Stimulated activated CD4-positive, alpha-beta T cell treated with anti-CD3 and anti-CD28 coated beads, Interleukin-1b, Interleukin-23, amount 100 ng/mL, for 1 hour (primary cell): ENCODE measurements at regions not wholly inside any gene's neighbourhood (a gene's known extent, or its start where the extent isn't known, plus 50 kb on each side); places are given as distances from the start of the nearest gene placed in this dataset.
"Not testable (repeated sequence)": the region's sequence is repeated elsewhere in the genome, so short reads cannot be mapped to it uniquely, and the experiment has no call there.

Source experiments
- DNase-seq, 2 donors: peaks; one replicate each; pipeline ENCODE4 v3.0.0-alpha.2; 2020; ENCODE audit warnings: low read depth in 2 of 2

DNA sequence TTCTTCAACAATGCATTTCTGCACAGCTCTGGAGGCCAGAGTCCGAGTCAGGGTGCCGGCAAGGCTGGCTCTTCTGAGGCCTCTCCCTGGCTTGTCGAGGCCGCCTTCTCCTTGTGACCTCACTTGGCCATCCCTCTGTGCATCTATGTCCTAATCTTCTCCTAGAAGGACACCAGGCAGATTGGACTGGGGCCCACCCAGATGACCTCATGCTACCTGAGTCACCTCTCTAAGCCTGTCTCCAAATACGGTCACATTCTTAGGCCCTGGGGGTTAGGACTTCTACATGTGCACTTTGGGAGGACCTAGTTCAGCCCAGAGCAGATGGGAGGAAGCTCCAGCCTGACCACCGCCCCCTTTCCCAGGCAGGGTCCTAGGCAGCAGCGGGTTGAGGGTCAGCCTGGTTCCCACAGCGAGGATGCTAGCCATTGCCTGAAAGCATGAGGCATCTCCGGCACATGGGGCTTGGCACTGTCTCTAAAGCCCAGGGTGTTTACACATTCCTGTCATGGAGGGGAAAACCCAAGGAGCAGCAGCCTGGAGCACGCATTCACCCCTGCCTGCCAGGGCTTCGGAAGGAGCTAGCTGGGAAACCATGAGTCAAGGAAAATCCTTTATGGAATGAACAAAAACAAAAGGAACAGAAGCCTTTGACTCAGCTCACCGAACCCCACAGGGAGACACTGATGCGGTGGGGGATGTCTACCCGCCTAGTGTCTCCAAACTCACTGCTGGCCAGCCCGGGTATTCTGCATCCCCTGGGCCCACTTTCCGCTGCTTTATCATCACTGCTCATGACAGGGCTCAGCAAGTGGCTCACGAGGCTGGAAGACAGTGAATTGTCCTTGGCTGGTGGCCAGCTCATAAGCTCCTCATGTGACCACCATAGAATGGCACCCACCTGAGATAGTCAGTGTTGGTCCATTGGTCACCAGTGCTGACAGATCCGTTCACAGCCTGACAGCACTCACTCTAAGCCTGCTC lies 140.2 kb upstream of the ZNF469 start:
- not testable (repeated sequence) for DNase-seq

DNA sequence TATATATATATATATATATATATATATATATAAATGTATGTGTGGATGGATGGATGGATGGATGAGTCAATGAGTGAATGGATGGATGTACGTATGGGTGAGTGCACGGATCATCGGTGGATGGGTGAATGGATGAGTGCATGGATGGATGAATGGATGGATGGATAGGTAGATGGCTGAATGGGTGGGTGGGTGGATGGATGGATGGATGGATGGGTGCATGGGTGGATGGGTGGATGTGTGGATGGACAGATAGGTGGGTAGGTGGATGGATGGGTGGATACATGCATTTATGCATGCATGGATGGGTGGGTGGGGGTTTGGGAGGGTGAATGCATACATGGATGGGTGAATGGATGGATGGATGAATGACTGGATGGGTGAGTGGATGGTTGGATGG lies 138.8 kb upstream of the ZNF469 start:
- DNase-seq = not testable (repeated sequence)

DNA sequence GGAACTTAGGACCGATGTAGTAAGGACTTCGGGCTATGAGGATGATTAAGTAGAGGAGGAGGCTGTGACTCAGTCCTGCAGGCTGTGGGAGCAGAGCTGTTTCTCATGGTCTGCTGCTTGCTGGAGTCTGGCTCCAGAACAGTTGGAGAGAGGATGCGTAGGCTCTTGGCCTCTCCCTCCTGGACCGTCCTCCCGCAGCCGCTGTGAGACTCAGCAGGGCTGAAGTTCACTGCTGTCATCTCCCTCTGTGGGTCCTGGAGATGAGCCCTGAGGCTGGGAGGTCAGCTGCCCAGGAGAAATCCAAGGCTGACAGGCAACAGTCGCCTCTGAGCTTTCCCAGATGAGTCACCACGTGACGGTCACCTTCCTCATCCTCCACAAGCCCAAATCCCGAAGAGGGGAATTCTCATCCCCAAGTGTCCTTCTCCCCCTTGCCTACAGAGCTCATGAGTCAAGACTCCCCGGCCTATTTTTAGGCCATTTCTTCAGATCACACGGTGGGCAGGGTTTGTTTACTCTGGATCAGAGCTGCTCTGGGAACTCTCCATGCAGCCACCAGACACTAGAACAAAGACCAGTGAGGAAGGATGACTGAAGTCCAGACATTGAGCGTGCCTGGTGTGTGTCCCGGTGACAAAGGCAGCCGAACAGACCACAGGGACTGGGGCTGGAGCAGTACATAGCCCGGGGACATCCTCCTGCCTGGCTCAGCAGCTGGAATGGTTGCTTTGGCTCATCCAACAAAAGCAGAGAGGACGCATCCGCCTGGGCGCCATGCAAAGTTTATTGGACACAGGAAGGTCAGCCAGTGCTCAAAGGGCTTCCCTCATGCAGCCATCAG lies 137.3 kb upstream of the ZNF469 start:
- not testable (repeated sequence) for DNase-seq

DNA sequence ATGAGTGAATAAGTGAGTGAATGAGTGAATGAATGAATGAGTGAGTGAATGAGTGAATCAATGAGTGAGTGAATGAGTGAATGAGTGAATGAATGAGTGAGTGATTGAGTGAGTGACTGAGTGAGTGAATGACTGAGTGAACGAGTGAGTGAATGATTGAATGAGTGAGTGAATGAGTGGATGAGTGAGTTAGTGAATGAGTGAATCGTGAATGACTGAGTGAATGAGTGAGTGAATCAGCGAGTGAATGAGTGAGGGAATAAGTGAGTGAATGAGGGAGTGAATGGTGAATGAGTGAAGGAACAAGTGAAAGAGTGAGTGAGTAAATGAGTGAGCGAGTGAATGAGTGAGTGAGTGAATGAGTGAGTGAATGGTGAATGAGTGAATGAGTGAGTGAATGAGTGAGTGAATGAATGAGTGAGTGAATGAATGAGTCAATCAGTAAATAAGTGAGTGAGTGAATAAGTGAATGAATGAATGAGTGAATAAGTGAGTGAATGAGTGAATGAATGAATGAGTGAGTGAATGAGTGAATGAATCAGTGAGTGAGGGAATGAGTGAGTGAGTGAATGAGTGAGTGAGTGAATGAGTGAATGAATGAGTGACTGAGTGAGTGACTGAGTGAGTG lies 135.7 kb upstream of the ZNF469 start:
- DNase-seq = not testable (repeated sequence)

DNA sequence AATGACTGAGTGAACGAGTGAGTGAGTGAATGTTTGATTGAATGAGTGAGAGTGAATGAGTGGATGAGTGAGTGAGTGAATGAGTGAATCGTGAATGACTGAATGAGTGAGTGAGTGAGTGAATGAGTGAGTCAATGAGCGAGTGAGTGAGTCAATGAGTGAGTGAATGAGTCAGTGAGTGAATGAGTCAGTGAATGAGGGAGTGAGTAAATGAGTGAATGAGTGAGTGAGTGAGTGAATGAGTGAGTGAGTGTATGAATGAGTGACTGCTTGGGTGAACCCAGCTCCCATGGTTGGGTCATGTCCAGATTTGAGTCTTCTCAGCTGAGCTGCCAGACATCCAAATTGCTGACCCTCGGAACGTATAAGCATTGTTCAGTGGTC lies 135.2 kb upstream of the ZNF469 start:
- DNase-seq = not testable (repeated sequence)

DNA sequence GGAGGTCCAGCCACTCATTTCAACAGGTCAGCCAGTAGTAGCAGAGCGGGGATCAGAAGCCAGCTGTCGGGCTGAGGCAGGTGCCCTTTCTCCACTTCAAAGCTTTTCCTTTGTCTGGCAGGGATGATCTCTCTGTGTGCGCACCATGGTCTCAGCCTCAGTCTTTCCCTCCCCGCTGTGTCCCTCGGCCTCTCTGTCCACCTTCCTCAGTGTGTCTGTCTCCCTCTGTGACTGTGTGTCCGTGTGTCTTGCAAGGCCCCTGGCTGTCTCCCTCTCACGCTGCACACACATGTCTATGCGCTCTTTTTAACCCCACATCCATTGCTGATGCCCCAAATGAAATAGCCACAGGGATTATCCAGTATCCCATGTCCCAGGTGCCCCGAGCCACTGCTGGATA lies 134.0 kb upstream of the ZNF469 start:
- not testable (repeated sequence) for DNase-seq

DNA sequence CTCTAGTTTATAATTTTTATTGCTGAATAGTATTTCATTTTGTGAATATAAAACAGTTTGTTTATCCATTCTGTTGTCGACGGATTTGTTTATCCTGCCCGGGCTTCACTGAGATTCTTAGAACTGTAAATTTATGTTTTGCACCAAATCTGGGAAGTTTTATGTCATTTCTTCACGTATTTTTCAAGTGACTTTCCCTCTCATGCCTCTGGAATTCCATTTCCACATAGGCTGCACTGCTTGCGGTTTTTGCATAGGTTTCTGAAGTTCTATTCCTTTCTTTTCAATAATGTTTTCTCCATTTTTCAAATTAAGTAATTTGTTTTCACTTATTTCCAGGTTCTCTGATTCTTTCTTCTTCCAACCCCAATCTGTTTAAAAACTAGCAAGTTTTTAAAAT lies 132.4 kb upstream of the ZNF469 start:
- not testable (repeated sequence) for DNase-seq

DNA sequence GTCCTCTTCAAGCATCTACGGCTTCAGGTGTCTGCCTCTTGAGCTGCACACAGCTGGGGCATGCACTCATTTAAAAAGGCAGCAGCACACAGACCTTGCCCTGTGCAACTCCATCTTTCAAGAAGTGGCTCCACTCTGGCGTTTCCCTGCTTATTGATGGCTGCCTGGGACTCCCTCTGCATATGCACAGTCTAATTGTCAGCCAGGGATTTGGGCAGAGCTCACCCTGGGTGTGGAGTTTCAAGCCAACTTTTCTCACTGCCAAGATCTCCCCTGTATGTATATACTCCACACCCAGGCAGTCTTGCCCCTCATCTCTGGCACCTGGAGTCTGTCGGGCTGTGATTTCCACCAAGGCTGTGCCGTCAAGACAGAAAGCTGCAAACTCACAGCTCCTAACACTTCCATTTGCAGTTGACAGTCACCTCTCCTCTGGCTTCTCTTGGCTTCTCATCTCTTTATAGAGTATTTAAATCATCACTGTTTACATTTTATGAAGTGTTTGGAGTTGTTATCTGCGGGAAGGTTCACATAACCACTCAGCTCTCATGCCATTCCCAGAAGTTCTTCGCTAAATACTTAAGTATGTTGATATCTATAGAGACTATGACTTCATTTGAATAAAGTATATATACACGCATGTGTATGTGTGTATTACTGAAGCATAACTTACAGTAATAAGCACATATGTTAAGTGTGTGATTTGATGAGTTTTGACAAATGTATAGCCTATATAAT lies 130.5 kb upstream of the ZNF469 start:
- DNase-seq = not testable (repeated sequence)

DNA sequence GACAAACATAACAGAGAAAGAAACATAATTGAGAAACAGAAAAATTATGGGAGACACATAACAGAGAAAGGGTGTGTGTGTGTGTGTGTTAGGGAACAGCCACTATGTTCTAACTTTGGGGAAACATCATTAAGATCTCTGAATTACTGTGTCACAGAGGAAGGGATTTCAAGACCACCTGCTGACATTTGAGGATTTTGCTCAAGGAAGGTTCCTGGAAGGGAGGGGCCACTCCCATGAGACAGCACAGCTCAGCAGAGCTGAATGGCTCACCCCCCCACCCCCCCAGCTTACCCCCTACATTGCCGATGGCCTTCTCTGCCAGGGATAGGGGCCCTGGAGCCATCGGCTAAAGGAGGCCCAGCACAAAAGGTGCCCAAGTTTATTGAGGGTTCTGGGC lies 124.6 kb upstream of the ZNF469 start:
- DNase-seq = not testable (repeated sequence)

DNA sequence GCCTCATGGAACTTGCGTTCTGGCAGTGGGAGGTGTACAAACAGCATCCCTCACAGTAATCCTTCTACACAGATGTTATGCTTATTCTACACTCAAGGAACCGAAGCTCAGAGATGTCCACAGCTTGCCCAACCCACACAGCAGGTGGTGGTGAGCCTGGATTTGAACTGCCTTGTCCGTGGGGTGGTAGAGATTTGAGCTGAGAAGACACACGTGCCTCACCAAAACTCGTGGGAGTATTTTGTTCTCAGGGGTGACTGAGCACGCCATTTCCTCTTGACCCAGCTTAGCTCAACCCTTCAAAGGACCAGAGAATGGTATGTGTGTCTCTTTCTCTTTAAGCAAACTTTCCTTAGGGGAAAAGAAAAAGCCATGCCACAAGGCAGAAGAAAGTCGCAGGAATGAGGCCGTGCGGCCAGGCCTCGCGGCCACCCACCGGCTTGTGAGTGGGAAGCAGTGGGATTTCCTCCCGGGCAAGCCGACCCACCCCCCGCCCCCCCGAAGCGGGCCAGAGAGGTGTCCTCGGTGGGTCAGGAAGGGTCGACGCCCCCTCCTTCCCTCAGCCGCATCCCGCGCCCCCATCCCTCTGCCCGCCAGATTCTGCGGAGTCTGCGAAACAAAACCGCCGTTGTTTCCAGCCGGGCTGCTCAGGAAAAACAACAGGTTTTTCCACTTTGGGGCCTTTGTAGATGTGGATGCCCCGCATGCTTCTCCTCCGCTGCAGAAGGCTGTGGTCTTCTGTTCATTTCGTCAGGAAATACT lies 123.8 kb upstream of the ZNF469 start:
- DNase-seq = not testable (repeated sequence)

DNA sequence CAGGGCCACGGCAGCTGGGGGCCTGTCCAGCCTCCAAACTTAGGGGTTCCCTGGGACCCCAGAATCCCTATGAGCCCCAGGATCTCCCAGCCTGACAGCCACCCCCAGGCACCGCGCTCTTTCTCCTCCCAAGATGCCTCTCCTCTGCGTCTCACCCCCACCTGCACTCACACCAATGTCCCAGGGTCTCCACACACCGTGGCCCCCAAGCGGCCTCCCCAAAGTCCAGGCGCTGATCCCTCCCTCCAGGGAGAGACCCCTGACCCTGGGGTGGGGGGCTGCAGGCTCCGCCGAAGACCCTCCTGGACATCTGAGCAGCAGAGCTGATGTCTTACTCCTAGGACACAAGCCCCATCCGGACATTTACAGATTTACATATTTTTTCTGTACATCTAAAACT lies 123.2 kb upstream of the ZNF469 start:
- not testable (repeated sequence) for DNase-seq

DNA sequence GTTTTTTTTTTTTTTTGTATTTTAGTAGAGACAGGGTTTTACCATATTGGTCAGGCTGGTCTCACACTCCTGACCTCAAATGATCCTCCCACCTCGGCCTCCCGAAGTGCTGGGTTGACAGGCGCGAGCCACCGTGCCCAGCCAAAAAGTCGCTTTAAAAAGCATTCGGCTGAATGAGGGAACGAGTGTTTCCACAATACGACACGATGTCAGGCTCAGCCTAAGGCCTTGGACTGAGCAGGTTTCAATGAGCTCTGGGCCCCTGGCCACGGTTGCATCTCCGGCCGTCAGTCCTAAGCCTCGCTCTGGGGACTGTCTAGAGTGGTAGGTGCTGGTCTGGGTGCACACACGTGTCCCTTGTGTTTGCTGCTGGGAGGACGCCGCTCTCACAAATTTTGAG lies 122.6 kb upstream of the ZNF469 start:
- DNase-seq = not testable (repeated sequence)

DNA sequence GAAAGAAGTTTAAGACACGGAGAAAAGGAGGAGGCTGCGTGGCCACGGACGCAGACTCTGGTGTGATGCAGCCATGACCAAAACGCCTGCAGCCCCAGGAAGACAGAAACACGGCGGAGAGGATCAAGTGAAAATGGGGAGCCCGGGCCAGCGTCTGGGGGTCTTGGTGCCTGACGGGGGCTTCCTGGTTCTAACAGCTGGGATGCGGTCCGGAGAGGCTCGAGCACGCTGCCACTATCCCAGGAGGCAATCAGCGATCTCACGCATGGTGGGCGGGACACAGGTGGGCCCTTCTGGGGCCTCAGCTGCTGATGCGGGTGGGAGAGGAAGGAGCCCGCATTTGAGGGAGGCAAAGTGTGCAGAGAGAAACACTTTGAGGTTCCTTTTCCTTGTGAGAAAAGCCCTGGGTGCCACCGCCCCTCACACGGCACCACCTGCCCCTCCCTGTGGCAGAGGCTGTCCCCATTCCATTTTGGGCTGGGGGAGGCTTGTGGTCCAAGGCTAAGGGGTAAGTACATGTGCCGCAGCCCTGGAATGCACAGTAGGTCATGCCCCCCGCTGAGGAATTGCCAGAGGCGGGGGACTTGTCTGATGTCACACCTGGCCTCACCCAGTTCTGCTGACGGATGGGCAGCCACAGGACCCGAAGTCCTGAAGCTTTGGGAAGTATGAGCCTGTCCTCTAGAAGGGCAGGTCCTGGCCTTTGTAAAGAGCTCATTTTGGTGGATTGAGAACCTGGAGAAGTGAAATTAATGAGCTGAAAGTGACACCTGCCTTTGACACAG lies 121.7 kb upstream of the ZNF469 start:
- not testable (repeated sequence) for DNase-seq

DNA sequence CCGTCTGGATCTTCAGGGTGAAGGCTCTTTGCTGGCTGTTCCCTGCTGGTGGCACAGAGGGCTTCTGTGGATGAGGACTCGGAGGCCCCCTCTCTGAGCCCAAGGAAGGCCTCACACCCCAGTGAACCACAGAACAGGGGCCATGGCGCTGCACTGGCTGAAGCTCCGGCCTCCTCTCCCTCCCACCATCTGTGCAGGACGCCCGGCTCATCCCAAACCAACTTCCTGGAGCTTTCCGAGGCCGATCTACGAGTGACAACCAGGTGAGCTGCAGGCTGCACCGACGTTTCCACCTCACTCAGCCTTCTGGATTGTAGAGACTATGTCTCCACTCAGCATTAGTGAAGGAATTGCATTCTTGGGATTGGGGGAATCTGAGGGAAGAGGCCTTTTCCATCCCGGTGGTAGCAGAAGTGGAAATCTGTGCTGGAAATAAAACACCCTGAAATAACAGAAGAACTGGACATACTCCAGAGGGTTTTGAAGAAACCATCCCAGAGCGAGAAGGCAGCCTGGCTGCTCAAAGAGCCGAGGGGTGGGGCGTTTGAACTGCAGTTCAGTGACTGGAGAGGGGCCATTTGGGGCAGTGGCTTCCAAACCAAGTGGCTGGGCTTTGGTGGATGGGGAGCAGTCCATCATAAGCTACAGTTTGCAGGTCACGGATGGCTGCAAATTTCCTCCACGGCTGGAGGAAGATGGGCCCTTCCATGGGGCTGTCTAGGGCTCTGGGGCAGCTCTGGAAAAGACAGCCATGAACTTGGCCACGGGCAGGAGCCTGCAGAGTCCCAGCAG lies 120.7 kb upstream of the ZNF469 start:
- not testable (repeated sequence) for DNase-seq

DNA sequence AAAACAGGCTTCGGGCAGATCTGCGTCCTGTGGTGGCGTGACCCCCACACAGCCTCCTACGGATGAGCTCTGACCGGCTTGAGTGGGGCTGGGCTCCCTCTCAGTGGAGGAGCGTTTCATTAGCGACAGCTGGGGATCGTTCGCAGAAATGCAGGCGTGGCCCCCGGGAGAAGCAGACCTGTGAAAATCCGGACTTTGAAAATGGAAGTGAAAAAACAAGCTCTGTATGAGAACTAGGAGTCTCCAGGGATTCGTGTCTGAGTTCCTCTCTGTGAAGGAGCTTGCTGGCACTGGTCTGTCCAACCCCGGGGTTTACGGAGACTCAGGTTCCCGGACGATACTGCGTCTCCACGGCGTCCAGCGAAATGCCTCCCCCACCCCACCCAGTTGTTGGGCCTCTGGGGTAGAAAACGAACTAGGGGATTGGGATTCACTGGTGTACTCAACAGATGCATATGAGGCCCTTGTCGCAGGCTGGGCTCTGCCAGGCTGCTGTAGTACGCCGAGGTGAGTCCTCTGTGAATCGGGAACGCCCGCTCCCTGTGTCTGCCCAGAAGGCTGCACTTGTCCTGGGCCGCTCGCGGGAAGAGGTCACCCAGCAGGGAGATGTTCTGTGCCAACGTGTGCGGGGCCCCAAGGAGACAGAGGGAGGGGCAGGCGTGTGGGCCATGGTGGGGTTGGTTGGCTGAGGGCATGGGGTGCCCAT lies 119.7 kb upstream of the ZNF469 start:
- DNase-seq = not testable (repeated sequence)

DNA sequence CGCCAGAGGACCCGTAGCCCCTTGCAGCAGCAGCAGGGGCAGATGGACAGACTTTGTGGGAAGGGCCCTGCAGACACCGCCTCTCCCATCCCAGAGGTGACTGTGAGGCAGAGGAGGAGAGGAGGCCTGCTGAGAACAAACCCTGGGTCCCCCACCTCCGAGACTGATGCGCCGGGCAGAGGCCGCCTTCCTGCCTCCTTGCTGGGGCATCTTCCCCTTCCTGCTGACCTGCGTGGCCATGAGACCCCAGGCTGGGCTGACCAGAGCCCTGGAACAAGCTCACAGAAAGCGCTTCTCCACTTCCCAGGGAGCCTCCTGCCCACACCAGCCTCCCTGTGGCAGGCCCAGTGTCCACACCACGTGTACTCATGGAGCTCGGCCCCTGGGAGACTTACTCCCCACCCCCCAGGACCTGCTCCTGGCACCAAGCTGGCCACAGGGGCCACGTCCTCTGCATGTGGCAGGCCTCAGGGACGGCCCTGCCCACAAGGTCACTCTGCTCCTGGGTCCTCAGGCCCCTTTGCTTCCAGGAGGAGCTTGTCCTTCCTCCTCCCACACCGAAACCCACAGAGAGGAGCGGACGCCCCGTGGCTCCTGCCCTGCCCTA lies 119.0 kb upstream of the ZNF469 start:
- not testable (repeated sequence) for DNase-seq

DNA sequence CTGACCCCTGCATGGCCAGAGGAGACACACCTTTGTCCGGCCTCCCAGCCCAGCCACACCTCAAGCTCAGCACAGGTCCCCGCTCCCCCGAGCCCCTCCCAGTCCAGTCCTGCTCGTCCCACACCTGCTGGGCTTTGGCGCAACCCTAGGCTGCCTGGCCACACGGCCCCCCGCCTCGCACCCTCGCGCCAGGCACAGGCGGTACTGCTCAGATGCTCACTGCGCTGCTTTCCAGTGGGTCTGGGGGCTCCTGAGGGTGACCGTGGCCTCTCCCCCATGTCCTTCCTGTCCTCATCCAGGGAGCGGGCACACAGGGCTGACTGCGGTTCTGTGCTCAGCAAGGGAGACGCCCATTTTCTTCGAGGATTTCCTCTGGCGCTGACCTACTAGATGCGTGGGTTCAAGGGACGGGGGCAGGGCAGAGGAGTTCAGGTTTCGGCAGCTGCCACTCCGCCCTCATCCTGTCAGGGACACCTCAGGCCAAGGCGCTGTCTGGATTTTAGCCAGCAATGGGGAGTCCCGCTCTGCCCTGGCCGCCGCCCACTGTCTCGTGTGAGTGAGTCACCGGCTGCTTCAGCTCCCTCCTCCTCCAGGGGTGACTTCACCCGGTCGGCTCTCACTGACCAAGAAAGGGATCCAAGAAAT lies 118.0 kb upstream of the ZNF469 start:
- no peak for DNase-seq
